HG03521 (cell line): ENCODE measurements at regions not wholly inside any gene's neighbourhood (a gene's known extent, or its start where the extent isn't known, plus 50 kb on each side); places are given as distances from the start of the nearest gene placed in this dataset.
"Not testable (repeated sequence)": the region's sequence is repeated elsewhere in the genome, so short reads cannot be mapped to it uniquely, and the experiment has no call there.

Experiments
- ATAC-seq: cut with Tn5 transposase; IDR thresholded peaks from one replicate; pipeline ENCODE4 v1.9.1; 2021; ENCODE audit warnings: mild to moderate bottlenecking, moderate library complexity; ENCODE audit not compliant: unreplicated experiment

DNA sequence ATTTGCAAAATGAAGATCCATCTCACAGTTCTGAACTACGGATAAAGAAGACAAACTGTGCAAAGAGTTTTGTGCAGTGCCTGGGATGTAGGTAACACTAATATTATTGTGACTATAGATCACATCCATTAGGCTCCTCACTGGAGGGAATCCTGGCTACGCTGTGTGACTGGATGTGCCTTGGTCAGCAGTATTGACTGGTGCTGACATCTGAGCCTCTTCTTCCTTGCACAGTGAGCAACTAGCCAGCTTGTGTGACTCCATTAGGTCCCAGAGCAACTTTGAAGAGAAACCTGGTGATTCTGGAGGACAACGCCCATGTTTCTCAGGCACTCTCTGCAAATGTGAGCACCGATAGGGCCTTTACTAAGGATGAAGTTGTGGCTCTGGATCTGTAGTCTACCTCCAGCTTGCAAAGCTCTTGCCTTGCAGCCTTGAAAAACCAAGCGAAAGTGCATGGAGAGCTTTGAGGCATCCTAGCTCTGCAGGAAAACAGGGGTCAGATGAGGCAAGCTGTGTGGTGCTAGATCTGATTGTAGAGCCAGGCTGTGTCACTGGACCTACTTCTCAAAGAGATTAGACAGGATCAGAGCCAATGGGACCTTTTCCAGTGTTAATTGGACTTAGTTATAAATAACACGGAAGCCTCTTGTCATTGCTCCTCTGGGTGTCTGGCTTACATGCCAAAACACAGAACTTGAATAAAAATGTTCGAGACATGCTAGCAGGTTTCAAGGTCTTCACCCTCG, 303.6 kb upstream of the LYZL1 start:
- no peak for ATAC-seq

DNA sequence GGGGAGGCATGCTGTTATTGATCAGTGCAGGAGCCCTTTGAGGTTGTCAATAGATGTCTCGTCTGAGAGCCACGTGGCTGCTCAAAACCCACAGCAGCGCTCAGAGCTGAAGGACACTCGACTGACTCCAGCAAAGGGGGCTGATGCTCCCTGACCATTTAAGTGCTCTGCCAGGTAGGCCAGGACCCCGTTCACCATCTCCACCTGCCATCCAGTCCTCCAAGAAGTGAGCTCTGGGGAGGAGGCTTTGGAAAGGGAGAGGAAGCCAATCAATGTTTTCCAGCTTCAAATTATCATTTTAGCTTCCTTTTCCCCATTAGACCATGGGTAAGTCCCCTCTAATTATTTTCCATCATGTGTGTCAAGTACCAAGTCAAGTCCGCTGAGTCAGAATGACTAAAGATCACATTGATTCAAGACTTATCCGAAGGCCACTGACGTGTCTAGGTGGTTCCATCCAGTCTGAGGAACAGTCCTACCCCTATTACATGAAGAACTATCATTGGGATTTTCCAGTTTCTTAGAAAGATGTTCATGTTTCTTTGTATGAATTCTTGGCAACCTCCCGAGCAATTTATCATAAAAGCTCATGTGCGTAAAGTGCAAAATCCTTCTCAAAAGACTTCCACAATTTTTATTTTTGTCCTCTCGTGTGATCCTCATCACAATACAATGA, 302.6 kb upstream of the LYZL1 start:
- no peak for ATAC-seq

DNA sequence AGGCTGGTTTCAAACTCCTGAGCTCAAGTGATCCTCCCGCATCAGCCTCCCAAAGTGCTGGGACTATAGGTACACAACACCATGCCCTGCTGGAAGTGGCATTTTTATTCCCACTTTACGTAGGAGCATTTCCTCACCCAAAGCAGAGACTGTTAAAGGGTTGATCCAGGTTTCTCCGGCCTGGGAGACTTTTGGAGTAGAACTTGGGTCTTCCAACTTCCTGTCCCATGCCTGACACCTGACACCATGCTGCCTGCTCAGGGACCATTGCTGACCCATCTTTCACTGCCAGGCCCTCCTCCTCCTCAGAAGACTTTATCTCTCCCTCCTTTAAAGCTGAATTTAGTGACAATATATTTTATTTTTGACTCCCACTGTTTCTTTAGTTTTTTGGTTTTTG, 302.0 kb upstream of the LYZL1 start:
- no peak for ATAC-seq

DNA sequence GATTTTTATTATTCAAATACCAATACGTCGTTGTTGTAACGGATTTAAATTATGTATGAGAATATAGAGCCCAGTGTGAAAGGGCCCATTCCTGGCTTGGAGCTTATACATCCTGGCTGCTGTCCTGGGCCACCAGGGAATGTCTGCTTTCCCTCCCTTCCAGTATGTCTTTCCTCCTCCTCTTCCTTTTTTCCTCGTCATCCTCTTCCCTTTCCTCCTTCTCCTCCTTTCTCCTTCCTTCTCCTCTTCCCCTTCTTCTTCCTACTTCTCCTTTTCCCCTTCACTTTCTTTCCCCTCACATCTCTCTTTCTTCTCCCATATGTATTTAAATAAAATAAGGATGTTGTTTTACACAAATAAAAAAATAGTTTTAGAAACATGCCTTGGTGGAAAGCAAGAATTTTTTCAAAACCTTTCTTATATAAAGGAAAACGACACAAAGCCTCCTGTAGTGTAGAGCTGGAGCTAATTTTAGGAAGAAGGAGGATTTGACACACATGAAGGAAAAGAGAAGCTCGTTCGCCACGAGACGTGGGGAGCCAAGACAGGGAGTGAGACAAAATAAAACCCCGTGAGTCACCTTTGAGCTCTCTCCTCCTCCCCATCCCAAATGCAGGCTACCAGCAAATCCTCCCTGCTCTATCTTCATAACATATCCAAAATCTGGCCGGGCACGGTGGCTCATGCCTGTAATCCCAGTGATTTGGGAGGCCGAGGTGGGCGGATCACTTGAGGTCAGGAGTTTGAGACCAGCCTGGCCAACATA, 301.1 kb upstream of the LYZL1 start:
- ATAC-seq: no peak

DNA sequence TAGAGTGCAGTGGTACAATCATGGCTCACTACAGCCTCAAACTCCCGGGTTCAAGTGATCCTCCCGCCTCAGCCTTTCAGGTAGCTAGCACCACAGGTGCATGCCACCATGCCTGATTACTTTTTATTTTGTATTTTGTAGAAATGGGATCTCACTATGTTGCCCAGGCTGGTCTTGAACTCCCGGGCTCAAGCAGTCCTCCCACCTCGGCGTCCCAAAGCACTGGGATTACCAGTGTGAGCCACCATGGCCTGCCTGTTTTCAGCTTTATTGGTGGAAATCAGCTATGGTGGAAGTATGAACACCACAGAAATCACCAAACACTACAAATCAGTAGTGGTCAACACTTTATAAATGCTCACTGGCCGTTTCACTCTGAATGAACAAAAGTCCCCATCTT, 299.9 kb upstream of the LYZL1 start:
- no peak for ATAC-seq

DNA sequence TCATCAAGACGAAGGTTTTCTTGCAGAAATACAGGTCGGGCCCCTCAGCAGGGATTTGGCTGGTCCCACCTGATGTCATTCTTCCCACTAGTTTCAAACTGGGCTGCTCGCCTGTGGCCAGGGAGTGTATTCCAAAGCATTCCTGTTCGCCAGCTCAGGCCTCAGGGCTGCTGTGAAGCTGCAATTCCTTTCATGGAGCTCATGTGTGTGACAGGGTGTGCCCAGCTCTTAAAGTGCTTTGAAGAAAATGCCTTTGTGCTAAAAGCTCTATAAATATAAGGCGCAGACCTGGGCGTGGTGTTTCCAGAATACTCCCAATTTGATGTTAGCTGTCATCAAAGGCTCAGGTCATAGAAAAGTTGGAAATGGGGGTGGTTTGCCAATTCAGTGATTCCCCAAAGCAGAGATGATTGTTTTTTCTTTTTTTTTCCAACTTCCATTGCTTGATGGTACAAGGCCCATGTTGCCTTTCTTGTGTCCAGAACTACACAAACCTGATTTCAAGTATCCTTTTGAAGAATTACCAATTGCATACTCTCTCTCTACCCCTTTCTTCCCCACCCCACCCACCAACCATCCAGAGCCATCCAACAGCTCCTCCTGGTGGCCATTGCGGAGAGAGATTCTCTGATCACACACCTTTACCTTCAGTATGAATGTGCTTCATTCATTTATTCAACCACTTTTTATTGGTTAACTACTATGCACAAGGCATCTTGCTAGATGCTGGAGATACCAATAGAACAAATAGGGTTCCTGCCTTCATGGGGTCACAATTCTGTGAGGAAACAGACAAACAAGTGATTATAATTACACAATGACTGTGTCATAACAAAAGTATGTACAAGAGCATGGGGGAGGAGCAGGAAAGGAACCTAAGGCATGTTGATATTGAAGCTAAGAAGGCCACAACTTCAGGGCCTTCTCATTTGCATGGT, 297.3 kb upstream of the LYZL1 start:
- no peak for ATAC-seq

DNA sequence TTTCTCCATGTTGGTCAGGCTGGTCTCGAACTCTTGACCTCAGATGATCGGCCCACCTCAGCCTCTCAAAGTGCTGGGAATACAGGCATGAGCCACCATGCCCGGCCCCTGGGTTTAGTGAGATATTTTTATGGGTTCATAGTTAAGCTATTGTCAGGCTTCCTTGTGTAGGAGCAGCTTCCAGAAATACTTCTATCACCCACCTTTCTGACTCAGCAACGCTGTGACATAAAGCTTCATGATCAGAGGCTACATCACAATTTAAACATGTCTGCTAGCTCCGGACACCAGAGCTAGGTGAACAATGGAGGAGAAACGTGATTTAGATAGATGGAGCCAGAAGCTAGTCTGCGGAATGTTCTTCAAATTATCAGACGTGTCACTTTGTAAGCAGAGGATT, 295.8 kb upstream of the LYZL1 start:
- ATAC-seq: no peak

DNA sequence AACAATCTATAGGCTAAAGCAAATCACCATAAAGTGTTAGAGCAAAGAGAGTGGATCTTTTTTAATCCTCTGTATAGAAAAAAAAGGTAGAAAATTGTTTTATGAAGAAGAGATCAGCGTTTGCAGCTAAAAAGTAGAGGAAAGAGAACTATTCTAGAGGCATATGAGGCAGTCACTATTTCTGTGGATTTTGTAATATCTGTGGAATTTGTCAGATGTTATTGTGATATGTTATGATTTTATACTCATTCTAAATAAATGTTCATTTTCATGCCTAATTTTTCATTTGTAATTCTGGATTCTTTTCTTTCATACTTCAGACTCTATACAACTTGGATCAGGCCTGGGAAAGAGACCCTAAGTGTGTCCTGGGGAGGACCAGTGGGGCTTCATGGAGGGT, 295.0 kb upstream of the LYZL1 start:
- ATAC-seq: no peak

DNA sequence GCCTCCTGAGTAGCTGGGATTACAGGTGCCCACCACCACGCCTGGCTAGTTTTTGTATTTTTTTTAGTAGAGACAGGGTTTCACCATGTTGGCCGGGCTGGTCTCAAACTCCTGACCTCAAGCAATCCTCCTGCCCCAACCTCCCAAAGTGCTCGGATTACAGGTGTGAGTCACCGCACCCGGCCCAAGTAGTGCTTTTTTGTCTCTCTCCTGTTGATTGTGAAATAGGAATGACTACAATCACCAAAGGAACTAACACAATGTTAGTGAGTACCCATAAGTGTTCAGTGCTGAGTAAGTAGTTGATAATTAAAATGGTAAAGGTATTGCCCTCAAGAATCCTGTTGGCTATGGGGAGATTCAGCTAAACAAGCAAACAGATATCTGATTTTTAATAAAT, 294.1 kb upstream of the LYZL1 start:
- not testable (repeated sequence) for ATAC-seq

DNA sequence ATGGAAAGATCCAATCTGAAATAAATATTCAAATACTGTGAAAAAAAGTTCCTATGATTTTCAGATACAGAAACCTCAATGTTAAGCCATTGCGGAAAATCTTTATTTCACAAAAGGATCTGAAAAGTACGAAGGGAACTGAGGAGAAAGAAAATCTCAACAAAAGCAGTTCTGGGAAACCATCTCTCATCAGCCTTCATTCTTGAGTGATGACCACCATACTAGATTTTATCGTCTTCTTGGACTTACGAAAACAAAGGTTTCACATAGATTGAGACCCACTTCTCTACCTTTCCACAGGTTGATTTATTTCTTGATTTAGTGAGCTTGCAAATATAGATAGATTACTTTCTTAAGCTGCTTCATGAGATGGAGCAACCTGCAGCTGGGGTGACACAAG, 293.4 kb upstream of the LYZL1 start:
- no peak for ATAC-seq

DNA sequence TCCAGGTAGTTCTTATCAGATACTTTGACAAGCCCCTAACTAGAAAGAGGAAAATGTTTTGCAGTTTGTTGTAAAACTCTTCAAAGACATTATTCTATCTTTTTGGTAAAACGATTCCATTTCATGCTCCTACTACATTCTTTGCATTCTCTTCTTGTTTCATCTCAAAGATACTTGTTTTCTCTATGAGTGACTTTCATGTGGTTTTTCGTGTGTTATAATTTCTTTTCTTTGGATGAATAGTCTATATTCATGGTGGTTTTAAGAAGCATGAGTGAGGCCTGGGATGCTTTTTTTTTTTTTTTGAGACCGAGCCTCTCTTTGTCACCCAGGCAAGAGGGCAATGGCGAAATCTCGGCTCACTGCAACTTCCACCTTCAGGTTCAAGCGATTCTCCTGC, 292.5 kb upstream of the LYZL1 start:
- no peak for ATAC-seq

DNA sequence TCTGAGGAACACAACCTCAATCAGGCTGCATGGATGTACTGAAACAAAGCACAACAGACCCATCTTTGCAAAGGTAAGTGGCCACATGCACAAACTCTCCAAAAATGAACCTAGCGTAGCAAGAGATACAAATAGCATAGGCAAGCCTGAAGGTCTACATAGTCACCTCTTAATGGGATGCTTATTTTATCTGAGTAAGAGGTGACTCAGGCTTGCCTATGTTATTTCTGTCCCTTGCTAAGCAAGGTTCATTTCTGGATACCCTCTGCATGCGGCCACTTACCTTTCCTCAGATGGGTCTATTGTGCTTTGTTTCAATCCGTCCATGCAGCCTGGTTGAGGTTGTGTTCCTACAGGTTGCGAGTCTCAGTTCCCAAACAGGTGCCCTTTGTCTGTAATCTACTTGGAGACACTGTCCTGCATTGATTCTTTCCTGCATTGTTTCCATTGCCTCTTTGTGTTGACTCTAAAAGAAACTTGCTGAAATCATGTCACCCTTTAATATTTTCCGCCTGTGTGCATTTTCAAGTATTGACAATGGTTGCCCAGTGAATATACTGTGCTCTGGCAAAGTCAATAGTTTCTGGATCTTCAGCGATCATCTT, 291.8 kb upstream of the LYZL1 start:
- no peak for ATAC-seq

DNA sequence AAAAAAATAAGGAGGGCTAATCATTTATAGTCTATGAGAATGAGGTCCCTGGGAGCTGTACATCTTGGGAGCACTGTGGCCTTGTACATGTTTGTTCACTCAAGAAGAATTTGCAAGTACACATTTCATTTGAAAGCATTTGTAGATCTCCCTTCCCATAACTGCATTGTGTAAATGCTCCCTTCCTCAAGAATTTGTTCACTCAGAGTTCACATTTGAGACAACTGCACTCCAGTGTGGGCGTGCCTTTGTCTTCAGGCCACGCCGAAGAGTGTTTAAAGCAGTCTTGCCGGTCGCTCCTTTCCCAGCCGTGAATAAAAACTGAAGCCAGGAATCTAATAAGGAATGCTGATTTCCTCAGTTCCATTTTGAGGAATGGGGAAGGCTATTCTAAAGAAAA, 291.1 kb upstream of the LYZL1 start:
- ATAC-seq: no peak

DNA sequence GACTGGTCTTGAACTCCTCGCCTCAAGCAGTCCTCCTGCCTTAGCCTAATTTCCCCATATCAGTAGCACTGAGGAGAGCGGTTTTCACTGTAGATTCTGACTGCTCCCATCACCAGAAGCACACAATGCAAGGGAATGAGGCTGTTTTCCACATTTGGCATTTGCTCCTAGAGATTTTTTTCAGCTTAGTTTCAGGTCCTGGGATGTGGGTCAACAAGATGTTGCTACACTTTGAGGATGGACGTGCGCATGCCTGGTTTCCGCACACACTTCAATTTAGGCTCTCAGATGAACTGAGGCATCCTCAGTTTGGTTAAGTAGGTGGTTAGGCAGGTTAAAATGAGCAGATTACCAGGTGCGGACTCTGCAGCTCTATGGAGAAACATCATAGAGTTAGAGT, 287.1 kb upstream of the LYZL1 start:
- no peak for ATAC-seq

DNA sequence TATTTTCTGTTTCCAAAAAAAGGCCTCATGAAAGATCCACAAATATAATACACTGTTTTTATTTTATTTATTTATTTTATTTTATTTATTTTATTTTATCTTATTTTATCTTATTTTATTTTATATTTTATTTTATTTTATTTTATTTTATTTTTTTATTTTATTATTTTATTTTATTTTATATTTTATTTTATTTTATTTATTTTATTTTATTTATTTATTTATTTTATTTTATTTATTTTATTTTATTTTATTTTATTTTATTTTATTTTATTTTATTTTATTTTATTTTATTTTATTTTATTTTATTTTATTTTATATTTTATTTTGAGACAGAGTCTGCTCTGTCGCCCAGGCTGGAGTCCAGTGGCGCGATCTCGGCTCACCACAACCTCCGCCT, 285.9 kb upstream of the LYZL1 start:
- ATAC-seq: not testable (repeated sequence)

DNA sequence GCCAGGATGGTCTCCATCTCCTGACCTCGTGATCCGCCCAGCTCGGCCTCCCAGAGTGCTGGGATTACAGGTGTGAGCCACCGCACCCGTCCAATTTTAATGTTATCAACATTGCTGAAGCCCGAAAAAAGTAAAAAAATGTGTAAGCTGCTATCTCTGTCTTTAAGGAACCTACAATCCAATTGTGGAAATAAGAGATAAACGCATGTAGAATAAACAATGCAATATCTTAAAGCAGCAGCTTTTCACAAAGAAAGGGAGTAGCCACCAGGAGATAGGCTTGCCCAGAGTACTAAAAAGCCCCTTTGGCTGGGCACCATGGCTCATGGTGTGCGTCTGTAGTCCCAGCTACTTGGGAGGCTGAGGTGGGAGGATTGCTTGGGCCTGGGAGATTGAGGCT, 282.9 kb upstream of the LYZL1 start:
- ATAC-seq: no peak

DNA sequence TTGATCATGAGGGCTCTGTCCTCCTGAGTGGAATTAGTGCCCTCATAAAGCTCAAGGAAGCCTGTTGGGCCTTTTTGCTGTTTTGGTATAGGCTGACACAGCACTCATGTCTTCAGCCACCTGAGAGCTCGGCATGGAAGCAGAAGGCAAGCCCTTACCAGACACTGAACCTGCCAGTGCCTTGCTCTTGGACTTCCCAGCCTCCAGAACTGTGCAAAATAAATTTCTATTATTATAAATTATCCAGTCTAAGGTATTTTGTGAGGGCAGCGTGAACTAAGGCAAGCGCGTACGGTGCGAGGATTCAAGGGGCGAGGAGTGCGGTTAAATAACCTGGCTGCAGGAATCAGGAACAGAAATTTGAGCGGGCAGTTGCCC, 281.5 kb upstream of the LYZL1 start:
- ATAC-seq: no peak

DNA sequence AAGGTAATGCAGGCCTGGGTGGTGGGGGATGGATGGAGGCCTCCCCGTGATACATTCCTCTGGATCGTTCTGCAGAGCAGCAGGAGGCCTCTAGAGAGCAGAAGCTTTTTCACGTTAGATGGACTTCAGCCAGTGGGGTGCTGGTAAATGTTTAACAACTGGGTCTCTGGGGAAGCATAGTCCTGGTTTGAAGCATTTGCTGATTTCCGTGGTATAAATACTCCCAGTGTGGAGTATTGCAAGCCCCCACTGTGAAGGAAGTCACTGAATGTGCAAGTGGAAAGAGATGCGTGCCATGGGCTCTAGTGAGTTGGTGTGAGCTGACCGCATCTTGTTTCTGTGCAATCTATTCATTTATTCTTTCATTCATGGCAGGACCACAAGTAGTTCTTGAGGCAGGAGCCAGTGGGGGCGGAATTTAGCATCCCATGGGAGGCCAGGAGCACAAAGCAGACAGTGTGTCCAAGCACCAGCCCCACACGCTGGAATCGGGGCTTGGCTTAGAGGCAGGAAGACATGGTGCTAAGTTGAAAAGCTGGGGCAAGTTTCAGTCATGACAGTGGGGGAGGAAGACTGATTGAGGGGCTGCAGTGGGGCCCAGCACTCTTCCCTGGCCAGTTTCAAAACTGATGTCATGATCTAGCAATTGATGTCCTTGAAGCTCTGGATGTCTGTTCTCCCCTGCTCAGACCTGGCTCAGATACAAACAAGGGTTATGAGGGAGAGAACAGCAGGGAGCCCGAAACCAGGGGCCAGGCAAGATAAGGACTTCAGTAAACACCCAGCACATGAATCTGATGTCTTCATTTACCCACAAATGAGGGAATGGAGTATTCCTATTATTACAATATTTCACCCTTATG, 280.9 kb upstream of the LYZL1 start:
- no peak for ATAC-seq

DNA sequence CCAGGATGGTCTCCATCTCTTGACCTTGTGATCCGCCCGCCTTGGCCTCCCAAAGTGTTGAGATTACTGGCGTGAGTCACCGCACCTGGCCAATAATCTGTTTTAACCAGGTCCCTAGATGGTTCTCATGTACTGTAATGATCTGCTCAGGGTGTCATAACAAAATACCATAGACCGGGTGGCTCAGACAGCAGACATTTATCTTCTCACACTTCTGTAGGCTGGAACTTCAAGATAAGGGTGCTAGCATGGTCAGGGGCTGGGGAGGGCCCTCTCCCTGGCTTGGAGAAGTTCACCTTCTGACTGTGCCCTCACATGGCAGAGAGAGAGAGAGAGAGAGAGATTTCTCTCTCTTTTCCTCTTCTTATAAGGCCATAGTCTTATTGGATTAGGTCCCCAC, 279.4 kb upstream of the LYZL1 start:
- no peak for ATAC-seq

DNA sequence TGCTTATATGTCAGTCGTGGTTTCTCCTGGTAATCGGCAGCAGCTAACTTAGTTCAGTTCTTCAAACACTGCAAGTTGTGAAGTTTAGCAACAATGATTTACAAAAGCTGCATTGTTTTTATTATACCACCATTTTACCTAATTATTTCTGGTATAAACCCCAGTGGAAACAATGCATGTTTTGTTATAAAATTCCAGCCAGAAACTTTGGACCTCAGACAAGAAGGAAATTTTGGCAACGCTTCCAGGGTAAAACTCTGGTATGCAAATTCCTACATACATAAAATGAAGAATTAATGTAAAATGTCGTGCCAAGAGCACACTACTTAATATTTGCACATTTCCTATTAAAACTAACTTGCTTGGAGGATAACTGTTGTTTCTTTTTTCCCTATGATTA, 277.4 kb upstream of the LYZL1 start:
- no peak for ATAC-seq
